ENCODE measurements at regions not wholly inside any gene's neighbourhood (a gene's known extent, or its start where the extent isn't known, plus 50 kb on each side); places are given as distances from the start of the nearest gene placed in this dataset.

- TF ChIP-seq, protein P1, sequence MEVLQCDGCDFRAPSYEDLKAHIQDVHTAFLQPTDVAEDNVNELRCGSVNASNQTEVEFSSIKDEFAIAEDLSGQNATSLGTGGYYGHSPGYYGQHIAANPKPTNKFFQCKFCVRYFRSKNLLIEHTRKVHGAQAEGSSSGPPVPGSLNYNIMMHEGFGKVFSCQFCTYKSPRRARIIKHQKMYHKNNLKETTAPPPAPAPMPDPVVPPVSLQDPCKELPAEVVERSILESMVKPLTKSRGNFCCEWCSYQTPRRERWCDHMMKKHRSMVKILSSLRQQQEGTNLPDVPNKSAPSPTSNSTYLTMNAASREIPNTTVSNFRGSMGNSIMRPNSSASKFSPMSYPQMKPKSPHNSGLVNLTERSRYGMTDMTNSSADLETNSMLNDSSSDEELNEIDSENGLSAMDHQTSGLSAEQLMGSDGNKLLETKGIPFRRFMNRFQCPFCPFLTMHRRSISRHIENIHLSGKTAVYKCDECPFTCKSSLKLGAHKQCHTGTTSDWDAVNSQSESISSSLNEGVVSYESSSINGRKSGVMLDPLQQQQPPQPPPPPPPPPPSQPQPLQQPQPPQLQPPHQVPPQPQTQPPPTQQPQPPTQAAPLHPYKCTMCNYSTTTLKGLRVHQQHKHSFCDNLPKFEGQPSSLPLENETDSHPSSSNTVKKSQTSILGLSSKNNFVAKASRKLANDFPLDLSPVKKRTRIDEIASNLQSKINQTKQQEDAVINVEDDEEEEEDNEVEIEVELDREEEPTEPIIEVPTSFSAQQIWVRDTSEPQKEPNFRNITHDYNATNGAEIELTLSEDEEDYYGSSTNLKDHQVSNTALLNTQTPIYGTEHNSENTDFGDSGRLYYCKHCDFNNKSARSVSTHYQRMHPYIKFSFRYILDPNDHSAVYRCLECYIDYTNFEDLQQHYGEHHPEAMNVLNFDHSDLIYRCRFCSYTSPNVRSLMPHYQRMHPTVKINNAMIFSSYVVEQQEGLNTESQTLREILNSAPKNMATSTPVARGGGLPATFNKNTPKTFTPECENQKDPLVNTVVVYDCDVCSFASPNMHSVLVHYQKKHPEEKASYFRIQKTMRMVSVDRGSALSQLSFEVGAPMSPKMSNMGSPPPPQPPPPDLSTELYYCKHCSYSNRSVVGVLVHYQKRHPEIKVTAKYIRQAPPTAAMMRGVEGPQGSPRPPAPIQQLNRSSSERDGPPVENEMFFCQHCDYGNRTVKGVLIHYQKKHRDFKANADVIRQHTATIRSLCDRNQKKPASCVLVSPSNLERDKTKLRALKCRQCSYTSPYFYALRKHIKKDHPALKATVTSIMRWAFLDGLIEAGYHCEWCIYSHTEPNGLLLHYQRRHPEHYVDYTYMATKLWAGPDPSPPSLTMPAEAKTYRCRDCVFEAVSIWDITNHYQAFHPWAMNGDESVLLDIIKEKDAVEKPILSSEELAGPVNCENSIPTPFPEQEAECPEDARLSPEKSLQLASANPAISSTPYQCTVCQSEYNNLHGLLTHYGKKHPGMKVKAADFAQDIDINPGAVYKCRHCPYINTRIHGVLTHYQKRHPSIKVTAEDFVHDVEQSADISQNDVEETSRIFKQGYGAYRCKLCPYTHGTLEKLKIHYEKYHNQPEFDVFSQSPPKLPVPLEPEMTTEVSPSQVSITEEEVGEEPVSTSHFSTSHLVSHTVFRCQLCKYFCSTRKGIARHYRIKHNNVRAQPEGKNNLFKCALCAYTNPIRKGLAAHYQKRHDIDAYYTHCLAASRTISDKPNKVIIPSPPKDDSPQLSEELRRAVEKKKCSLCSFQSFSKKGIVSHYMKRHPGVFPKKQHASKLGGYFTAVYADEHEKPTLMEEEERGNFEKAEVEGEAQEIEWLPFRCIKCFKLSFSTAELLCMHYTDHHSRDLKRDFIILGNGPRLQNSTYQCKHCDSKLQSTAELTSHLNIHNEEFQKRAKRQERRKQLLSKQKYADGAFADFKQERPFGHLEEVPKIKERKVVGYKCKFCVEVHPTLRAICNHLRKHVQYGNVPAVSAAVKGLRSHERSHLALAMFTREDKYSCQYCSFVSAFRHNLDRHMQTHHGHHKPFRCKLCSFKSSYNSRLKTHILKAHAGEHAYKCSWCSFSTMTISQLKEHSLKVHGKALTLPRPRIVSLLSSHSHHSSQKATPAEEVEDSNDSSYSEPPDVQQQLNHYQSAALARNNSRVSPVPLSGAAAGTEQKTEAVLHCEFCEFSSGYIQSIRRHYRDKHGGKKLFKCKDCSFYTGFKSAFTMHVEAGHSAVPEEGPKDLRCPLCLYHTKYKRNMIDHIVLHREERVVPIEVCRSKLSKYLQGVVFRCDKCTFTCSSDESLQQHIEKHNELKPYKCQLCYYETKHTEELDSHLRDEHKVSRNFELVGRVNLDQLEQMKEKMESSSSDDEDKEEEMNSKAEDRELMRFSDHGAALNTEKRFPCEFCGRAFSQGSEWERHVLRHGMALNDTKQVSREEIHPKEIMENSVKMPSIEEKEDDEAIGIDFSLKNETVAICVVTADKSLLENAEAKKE (CRISPR knock-in tag; IDR thresholded peaks at IDR 0.05) = no peak
- TF ChIP-seq, protein P2, sequence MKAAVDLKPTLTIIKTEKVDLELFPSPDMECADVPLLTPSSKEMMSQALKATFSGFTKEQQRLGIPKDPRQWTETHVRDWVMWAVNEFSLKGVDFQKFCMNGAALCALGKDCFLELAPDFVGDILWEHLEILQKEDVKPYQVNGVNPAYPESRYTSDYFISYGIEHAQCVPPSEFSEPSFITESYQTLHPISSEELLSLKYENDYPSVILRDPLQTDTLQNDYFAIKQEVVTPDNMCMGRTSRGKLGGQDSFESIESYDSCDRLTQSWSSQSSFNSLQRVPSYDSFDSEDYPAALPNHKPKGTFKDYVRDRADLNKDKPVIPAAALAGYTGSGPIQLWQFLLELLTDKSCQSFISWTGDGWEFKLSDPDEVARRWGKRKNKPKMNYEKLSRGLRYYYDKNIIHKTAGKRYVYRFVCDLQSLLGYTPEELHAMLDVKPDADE (IDR thresholded peaks at IDR 0.05) = no peak
- TF ChIP-seq POLR2AphosphoS5 (IDR thresholded peaks at IDR 0.05; ENCODE audit: low read depth) (no peak), ZNF114 (CRISPR knock-in tag; IDR thresholded peaks at IDR 0.05) (no peak), JUNB (IDR thresholded peaks at IDR 0.05; ENCODE audit: unreplicated experiment) (no peak), EZH2phosphoT487 (IDR thresholded peaks at IDR 0.05; ENCODE audit: unreplicated experiment) (no peak), CREB1 (CRISPR knock-in tag; IDR thresholded peaks at IDR 0.05; ENCODE audit: low read depth) (no peak), NANOG (IDR thresholded peaks at IDR 0.05; ENCODE audit: borderline replicate concordance) (no peak)
- TF ChIP-seq, protein P3, sequence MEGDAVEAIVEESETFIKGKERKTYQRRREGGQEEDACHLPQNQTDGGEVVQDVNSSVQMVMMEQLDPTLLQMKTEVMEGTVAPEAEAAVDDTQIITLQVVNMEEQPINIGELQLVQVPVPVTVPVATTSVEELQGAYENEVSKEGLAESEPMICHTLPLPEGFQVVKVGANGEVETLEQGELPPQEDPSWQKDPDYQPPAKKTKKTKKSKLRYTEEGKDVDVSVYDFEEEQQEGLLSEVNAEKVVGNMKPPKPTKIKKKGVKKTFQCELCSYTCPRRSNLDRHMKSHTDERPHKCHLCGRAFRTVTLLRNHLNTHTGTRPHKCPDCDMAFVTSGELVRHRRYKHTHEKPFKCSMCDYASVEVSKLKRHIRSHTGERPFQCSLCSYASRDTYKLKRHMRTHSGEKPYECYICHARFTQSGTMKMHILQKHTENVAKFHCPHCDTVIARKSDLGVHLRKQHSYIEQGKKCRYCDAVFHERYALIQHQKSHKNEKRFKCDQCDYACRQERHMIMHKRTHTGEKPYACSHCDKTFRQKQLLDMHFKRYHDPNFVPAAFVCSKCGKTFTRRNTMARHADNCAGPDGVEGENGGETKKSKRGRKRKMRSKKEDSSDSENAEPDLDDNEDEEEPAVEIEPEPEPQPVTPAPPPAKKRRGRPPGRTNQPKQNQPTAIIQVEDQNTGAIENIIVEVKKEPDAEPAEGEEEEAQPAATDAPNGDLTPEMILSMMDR (conservative IDR thresholded peaks at IDR 0.05; ENCODE audit: low read depth in 2 of 2) = no peak
These were observed 485.6 kb upstream of the TMEM132C start (continued) for GRCh38 chr12:127781336-127781735.
